Sigmoid colon (tissue), 6 donors: ENCODE measurements at regions not wholly inside any gene's neighbourhood (a gene's known extent, or its start where the extent isn't known, plus 50 kb on each side); places are given as distances from the start of the nearest gene placed in this dataset.

Experiments
- DNase-seq: peaks from one replicate; pipeline ENCODE4 v3.0.0-alpha.2; 2019
- H3K27ac ChIP-seq, 4 donors: fragments of 200-600 bp; sonication (generic); one replicate each; pipeline ENCODE4 v1.5.1; 2016 to 2019; ENCODE audit warnings: mild to moderate bottlenecking in 1 of 4
- H3K27me3 ChIP-seq, 3 donors: fragments of 200-600 bp; sonication (generic); one replicate each; pipeline ENCODE4 v1.5.1; 2019; ENCODE audit warnings: mild to moderate bottlenecking in 1 of 3
- H3K36me3 ChIP-seq, 4 donors: fragments of 200-600 bp; sonication (generic); one replicate each; pipeline ENCODE4 v1.5.1; 2016 to 2019
- H3K4me1 ChIP-seq, 4 donors: fragments of 200-600 bp; sonication (generic); one replicate each; pipeline ENCODE4 v1.5.1; 2017 to 2019
- H3K4me3 ChIP-seq, 4 donors: fragments of 200-600 bp; sonication (generic); one replicate each; pipeline ENCODE4 v1.5.1; 2017 to 2019; ENCODE audit warnings: mild to moderate bottlenecking in 2 of 4, moderate library complexity in 1 of 4
- H3K9me3 ChIP-seq, 4 donors: fragments of 200-600 bp in 3 of 4; sonication (generic) in 3 of 4; one replicate each; pipeline versions ENCODE4 v1.5.1 to v1.6.1; 2013 to 2019
- CTCF ChIP-seq, 4 experiments: fragments of 450-650 bp in 3 of 4; fragments of 200-600 bp in 1 of 4; IDR thresholded peaks; one replicate each; pipeline ENCODE4 v1.5.1; 2016 to 2019; ENCODE audit warnings: antibody characterized with exemption in 4 of 4, mild to moderate bottlenecking in 3 of 4, moderate library complexity in 2 of 4
- EP300 ChIP-seq, 4 donors: sonication (generic); formaldehyde crosslinking; IDR thresholded peaks; one replicate each; pipeline ENCODE4 v1.6.1; 2017; ENCODE audit warnings: antibody characterized with exemption in 4 of 4
- POLR2A ChIP-seq, 2 donors: fragments of 450-650 bp; IDR thresholded peaks; one replicate each; pipeline ENCODE4 v1.6.1; 2016; ENCODE audit warnings: antibody characterized with exemption in 2 of 2, mild to moderate bottlenecking in 2 of 2, moderate library complexity in 2 of 2
- POLR2AphosphoS5 ChIP-seq, 4 donors: sonication (generic); formaldehyde crosslinking; IDR thresholded peaks; one replicate each; pipeline ENCODE4 v1.6.1; 2017; ENCODE audit warnings: antibody characterized with exemption in 4 of 4
- whole genome bisulfite sequencing, 2 donors: extraction: QIAGEN DNeasy Blood & Tissue Kit; methylation state at CpG; one replicate each; pipeline ENCODE4 v1.1.7; 2013; 5-methylcytosine and 5-hydroxymethylcytosine counted together
- intact Hi-C: fragments of 100-400 bp; cut with DNase I; formaldehyde crosslinking; loops from one replicate; pipeline ENCODE4 v1.15.1; 2023
- donor health status: healthy with polysubstance abuse.
- donor health status: healthy.

DNA sequence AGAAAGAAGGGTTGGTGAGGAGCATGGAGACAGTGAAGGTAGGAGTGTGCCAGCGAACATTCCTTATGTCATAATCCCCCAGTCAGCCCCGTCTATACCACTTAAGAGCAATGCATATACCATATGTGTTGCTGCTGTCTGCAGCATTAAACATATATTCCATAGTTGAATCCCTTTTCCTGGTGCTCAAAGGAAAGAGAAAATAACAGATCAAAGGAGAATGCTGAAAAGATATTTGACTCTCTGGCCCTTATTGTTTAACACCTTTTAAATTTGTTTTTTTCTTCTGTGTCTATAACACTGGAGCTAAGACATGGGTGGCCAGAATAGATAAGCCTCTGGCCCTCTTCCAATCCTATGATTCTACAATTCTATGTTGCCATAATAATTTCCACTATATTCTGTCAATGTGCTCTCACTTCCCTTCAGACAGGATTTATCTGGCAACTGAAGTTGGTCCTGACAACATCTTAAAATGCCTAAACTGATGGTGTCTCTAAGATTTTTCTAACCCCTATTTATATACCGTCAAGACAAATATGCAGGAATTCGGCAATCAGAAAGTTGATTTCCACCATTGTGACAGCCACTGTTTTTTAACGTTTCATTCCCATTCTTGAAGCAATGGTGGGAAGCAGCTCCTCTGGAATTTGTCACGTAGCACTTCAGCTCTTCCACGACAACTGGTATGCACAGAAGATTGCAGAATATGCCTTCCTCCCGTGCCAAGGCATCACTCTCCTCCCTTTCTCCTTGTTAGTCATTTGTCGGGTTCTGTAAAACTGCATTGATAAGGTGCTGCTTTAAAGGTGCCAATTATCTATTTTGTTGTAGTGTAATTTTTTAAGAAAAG lies 204.7 kb downstream of the BCAT1 start:
- H3K4me1 ChIP-seq = no peaks in the 10 kb centered on the region
- TF ChIP-seq CTCF (IDR thresholded peaks at IDR 0.05) (no peak), POLR2AphosphoS5 (IDR thresholded peaks at IDR 0.05) (no peak), POLR2A (IDR thresholded peaks at IDR 0.05) (no peak), EP300 (IDR thresholded peaks at IDR 0.05) (no peak)
- H3K36me3 ChIP-seq = no peaks in the 10 kb centered on the region
- H3K27me3 ChIP-seq = no peaks in the 10 kb centered on the region
- WGBS, 2 donors = 83 to 88% methylated on average over 9 of the region's 9 CpGs
- DNase-seq = no peak
- H3K4me3 ChIP-seq = no peak overlapping the region
- H3K9me3 ChIP-seq = no peaks in the 10 kb centered on the region
- intact Hi-C loops = no loop called here
- H3K27ac ChIP-seq = no peak overlapping the region

- intact Hi-C loops = no loop called here
- Histone ChIP-seq H3K9me3 (no peaks in the 10 kb centered on the region), H3K4me3 (no peak overlapping the region), H3K27me3 (no peaks in the 10 kb centered on the region), H3K27ac (no peak overlapping the region), H3K4me1 (no peaks in the 10 kb centered on the region), H3K36me3 (no peaks in the 10 kb centered on the region)
- TF ChIP-seq CTCF (IDR thresholded peaks at IDR 0.05) = no peak
- no peak for TF ChIP-seq POLR2AphosphoS5 (IDR thresholded peaks at IDR 0.05)
- no peak for TF ChIP-seq POLR2A (IDR thresholded peaks at IDR 0.05)
- TF ChIP-seq EP300 (IDR thresholded peaks at IDR 0.05) = no peak
- DNase-seq = no peak
- 53 to 72% methylated on average over 5 of the region's 5 CpGs for WGBS, 2 donors
Measured at GRCh38 chr12:24742378-24742777, 206.5 kb downstream of the BCAT1 start.

DNA sequence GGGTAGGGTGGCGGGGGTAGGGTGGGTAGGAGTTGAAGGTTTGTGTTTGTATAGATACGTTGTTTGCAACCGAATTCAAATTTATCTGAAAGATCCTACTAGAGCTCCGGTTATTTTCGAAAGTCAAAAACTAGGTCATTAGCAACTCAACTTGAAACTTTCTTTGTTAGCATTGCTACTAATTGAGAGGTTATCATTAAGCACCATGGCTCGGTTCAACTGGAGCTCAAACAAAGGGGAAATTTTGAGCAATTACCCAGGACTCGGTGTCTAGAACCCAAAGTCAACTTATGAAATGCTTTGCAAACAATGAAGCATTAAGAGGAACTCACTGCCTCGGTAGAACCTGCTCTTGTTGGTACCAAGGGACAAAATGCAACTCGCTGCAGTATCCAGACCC lies 207.7 kb downstream of the BCAT1 start:
- WGBS, 2 donors = 74 to 81% methylated on average over 9 of the region's 9 CpGs
- intact Hi-C loops = no loop called here

GRCh38 chr12:24739106-24739779 lies 209.7 kb downstream of the BCAT1 start:
- TF ChIP-seq POLR2AphosphoS5 (IDR thresholded peaks at IDR 0.05) (no peak), CTCF (IDR thresholded peaks at IDR 0.05) (no peak), EP300 (IDR thresholded peaks at IDR 0.05) (no peak), POLR2A (IDR thresholded peaks at IDR 0.05) (no peak)
- intact Hi-C loops = no loop called here

More for the DNA sequence above, 207.7 kb downstream of the BCAT1 start:
- TF ChIP-seq EP300 (IDR thresholded peaks at IDR 0.05) (no peak), CTCF (IDR thresholded peaks at IDR 0.05) (no peak), POLR2A (IDR thresholded peaks at IDR 0.05) (no peak)
- Histone ChIP-seq H3K36me3 (no peaks in the 10 kb centered on the region), H3K27me3 (no peaks in the 10 kb centered on the region), H3K27ac (no peak overlapping the region), H3K4me1 (no peaks in the 10 kb centered on the region), H3K4me3 (no peak overlapping the region), H3K9me3 (no peaks in the 10 kb centered on the region)
- no peak for DNase-seq

More at GRCh38 chr12:24739106-24739779, 209.7 kb downstream of the BCAT1 start:
- no peaks in the 10 kb centered on the region for H3K36me3 ChIP-seq
- H3K4me1 ChIP-seq = no peaks in the 10 kb centered on the region
- no peaks in the 10 kb centered on the region for H3K9me3 ChIP-seq
- 83 to 92% methylated on average over 2 of the region's 2 CpGs for WGBS, 2 donors
- H3K27ac ChIP-seq = no peak overlapping the region
- no peaks in the 10 kb centered on the region for H3K27me3 ChIP-seq
- DNase-seq = no peak
- no peak overlapping the region for H3K4me3 ChIP-seq
